Sigmoid colon (tissue), 4 donors: ENCODE measurements at regions not wholly inside any gene's neighbourhood (a gene's known extent, or its start where the extent isn't known, plus 50 kb on each side); places are given as distances from the start of the nearest gene placed in this dataset.

Experiments
- POLR2A ChIP-seq, 2 donors: fragments of 450-650 bp; IDR thresholded peaks; one replicate each; pipeline ENCODE4 v1.6.1; 2016; ENCODE audit warnings: antibody characterized with exemption in 2 of 2, mild to moderate bottlenecking in 2 of 2, moderate library complexity in 2 of 2
- POLR2AphosphoS5 ChIP-seq, 4 donors: sonication (generic); formaldehyde crosslinking; IDR thresholded peaks; one replicate each; pipeline ENCODE4 v1.6.1; 2017; ENCODE audit warnings: antibody characterized with exemption in 4 of 4
- TF ChIP-seq, protein P1 (sequence below), 4 experiments: fragments of 450-650 bp in 3 of 4; fragments of 200-600 bp in 1 of 4; IDR thresholded peaks; one replicate each; pipeline ENCODE4 v1.5.1; 2016 to 2019; ENCODE audit warnings: antibody characterized with exemption in 4 of 4, mild to moderate bottlenecking in 3 of 4, moderate library complexity in 2 of 4

- TF ChIP-seq, protein P1, sequence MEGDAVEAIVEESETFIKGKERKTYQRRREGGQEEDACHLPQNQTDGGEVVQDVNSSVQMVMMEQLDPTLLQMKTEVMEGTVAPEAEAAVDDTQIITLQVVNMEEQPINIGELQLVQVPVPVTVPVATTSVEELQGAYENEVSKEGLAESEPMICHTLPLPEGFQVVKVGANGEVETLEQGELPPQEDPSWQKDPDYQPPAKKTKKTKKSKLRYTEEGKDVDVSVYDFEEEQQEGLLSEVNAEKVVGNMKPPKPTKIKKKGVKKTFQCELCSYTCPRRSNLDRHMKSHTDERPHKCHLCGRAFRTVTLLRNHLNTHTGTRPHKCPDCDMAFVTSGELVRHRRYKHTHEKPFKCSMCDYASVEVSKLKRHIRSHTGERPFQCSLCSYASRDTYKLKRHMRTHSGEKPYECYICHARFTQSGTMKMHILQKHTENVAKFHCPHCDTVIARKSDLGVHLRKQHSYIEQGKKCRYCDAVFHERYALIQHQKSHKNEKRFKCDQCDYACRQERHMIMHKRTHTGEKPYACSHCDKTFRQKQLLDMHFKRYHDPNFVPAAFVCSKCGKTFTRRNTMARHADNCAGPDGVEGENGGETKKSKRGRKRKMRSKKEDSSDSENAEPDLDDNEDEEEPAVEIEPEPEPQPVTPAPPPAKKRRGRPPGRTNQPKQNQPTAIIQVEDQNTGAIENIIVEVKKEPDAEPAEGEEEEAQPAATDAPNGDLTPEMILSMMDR (IDR thresholded peaks at IDR 0.05): no peak
- TF ChIP-seq POLR2A (IDR thresholded peaks at IDR 0.05) (no peak), POLR2AphosphoS5 (IDR thresholded peaks at IDR 0.05) (no peak)
These were observed 51.9 kb upstream of the EED start for GRCh38 chr11:86192519-86193257.
